ENCODE measurements at regions not wholly inside any gene's neighbourhood (a gene's known extent, or its start where the extent isn't known, plus 50 kb on each side); places are given as distances from the start of the nearest gene placed in this dataset.

DNA sequence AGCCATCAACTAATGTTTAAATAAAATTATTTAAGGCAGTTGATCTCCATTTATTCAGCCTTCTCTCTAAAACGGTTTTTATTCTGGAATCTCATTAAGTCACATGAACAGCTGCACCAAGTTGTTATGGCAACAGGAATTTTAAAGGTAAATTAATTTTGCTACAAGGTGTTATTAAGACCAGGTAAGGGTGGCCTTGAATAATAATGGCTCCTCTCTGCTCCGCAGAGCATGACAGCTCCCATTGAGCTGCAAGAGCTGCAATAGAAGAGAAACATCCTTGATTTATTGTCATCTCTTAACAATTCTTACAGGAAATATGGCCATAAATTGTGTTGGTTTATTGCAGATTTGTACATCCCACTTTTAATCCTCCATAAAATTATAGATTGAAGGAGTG is 165.8 kb downstream of the KLF6 start (continued):
- TF ChIP-seq RARB (CRISPR knock-in tag; IDR thresholded peaks at IDR 0.05) (no peak), BACH2 (CRISPR knock-in tag; IDR thresholded peaks at IDR 0.05; ENCODE audit: borderline replicate concordance) (no peak), OSR1 (CRISPR knock-in tag; IDR thresholded peaks at IDR 0.05) (no peak), TOX (CRISPR knock-in tag; IDR thresholded peaks at IDR 0.05; ENCODE audit: borderline replicate concordance) (no peak)
- TF ChIP-seq, protein P1, sequence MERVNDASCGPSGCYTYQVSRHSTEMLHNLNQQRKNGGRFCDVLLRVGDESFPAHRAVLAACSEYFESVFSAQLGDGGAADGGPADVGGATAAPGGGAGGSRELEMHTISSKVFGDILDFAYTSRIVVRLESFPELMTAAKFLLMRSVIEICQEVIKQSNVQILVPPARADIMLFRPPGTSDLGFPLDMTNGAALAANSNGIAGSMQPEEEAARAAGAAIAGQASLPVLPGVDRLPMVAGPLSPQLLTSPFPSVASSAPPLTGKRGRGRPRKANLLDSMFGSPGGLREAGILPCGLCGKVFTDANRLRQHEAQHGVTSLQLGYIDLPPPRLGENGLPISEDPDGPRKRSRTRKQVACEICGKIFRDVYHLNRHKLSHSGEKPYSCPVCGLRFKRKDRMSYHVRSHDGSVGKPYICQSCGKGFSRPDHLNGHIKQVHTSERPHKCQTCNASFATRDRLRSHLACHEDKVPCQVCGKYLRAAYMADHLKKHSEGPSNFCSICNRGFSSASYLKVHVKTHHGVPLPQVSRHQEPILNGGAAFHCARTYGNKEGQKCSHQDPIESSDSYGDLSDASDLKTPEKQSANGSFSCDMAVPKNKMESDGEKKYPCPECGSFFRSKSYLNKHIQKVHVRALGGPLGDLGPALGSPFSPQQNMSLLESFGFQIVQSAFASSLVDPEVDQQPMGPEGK (CRISPR knock-in tag; IDR thresholded peaks at IDR 0.05; ENCODE audit: borderline replicate concordance) = no peak
- TF ChIP-seq, protein P2, sequence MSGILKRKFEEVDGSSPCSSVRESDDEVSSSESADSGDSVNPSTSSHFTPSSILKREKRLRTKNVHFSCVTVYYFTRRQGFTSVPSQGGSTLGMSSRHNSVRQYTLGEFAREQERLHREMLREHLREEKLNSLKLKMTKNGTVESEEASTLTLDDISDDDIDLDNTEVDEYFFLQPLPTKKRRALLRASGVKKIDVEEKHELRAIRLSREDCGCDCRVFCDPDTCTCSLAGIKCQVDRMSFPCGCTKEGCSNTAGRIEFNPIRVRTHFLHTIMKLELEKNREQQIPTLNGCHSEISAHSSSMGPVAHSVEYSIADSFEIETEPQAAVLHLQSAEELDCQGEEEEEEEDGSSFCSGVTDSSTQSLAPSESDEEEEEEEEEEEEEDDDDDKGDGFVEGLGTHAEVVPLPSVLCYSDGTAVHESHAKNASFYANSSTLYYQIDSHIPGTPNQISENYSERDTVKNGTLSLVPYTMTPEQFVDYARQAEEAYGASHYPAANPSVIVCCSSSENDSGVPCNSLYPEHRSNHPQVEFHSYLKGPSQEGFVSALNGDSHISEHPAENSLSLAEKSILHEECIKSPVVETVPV (CRISPR knock-in tag; IDR thresholded peaks at IDR 0.05) = no peak

DNA sequence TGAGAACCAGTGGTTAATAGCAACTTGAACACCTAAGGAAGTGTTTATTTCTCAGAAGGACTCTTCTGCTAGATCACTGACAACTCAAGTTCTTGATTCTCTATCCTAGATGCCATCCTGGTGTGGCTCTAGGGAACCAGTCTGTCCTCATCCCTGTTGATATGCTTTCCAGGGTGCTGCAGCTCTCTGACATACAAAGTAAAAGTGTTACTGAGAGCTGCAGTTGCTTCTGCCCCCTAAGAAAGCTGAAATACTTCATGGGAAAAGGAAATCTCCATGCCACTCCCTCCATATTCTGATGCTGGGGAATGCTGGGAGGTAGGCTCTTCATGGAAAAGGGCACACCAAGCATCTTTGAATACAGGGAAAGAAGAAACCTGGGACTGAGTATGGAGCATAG is 168.1 kb downstream of the KLF6 start:
- ATAC-seq = no peak
- TF ChIP-seq ZC3H10 (CRISPR knock-in tag; IDR thresholded peaks at IDR 0.05) (no peak), GLIS3 (CRISPR knock-in tag; IDR thresholded peaks at IDR 0.05) (no peak), ZFP30 (CRISPR knock-in tag; IDR thresholded peaks at IDR 0.05) (no peak), ESRRG (CRISPR knock-in tag; IDR thresholded peaks at IDR 0.05) (no peak), ZNF8 (CRISPR knock-in tag; IDR thresholded peaks at IDR 0.05) (no peak), PPARA (CRISPR knock-in tag; IDR thresholded peaks at IDR 0.05; ENCODE audit: borderline replicate concordance) (no peak)
- TF ChIP-seq, protein P3, sequence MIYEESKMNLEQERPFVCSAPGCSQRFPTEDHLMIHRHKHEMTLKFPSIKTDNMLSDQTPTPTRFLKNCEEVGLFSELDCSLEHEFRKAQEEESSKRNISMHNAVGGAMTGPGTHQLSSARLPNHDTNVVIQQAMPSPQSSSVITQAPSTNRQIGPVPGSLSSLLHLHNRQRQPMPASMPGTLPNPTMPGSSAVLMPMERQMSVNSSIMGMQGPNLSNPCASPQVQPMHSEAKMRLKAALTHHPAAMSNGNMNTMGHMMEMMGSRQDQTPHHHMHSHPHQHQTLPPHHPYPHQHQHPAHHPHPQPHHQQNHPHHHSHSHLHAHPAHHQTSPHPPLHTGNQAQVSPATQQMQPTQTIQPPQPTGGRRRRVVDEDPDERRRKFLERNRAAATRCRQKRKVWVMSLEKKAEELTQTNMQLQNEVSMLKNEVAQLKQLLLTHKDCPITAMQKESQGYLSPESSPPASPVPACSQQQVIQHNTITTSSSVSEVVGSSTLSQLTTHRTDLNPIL (CRISPR knock-in tag; IDR thresholded peaks at IDR 0.05; ENCODE audit: low read depth) = no peak
- TF ChIP-seq, protein P4, sequence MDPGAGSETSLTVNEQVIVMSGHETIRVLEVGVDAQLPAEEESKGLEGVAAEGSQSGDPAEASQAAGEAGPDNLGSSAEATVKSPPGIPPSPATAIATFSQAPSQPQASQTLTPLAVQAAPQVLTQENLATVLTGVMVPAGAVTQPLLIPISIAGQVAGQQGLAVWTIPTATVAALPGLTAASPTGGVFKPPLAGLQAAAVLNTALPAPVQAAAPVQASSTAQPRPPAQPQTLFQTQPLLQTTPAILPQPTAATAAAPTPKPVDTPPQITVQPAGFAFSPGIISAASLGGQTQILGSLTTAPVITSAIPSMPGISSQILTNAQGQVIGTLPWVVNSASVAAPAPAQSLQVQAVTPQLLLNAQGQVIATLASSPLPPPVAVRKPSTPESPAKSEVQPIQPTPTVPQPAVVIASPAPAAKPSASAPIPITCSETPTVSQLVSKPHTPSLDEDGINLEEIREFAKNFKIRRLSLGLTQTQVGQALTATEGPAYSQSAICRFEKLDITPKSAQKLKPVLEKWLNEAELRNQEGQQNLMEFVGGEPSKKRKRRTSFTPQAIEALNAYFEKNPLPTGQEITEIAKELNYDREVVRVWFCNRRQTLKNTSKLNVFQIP (CRISPR knock-in tag; IDR thresholded peaks at IDR 0.05; ENCODE audit: borderline replicate concordance, low read depth) = no peak
- TF ChIP-seq, protein P5, sequence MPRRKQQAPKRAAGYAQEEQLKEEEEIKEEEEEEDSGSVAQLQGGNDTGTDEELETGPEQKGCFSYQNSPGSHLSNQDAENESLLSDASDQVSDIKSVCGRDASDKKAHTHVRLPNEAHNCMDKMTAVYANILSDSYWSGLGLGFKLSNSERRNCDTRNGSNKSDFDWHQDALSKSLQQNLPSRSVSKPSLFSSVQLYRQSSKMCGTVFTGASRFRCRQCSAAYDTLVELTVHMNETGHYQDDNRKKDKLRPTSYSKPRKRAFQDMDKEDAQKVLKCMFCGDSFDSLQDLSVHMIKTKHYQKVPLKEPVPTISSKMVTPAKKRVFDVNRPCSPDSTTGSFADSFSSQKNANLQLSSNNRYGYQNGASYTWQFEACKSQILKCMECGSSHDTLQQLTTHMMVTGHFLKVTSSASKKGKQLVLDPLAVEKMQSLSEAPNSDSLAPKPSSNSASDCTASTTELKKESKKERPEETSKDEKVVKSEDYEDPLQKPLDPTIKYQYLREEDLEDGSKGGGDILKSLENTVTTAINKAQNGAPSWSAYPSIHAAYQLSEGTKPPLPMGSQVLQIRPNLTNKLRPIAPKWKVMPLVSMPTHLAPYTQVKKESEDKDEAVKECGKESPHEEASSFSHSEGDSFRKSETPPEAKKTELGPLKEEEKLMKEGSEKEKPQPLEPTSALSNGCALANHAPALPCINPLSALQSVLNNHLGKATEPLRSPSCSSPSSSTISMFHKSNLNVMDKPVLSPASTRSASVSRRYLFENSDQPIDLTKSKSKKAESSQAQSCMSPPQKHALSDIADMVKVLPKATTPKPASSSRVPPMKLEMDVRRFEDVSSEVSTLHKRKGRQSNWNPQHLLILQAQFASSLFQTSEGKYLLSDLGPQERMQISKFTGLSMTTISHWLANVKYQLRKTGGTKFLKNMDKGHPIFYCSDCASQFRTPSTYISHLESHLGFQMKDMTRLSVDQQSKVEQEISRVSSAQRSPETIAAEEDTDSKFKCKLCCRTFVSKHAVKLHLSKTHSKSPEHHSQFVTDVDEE (CRISPR knock-in tag; IDR thresholded peaks at IDR 0.05) = no peak
- TF ChIP-seq, protein P1 (CRISPR knock-in tag; IDR thresholded peaks at IDR 0.05; ENCODE audit: borderline replicate concordance) = no peak

DNA sequence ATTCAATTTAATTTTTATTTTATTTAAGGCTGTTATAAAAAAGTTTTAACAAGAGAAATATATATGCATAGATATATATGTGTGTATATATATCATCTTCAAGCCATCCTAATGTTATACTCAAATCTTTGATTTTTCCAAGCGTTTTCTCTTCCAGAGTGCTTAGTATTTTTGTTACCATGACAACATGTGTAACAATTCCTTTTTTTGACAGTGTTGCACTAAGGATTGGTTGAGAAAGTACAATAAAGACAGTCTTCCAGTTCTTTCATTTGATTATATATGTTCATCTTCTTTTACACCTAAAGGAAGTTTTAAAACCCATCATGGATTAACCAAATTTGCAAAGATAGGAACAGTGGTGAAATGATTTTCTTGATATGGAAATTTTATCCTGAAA is 171.7 kb downstream of the KLF6 start:
- no peak for ATAC-seq
- TF ChIP-seq, protein P2 (CRISPR knock-in tag; IDR thresholded peaks at IDR 0.05) = no peak
- TF ChIP-seq ZNF8 (CRISPR knock-in tag; IDR thresholded peaks at IDR 0.05) (no peak), ZFP30 (CRISPR knock-in tag; IDR thresholded peaks at IDR 0.05) (no peak), ZNF565 (CRISPR knock-in tag; conservative IDR thresholded peaks at IDR 0.05; ENCODE audit: low read depth) (no peak), TCF4 (CRISPR knock-in tag; IDR thresholded peaks at IDR 0.05; ENCODE audit: borderline replicate concordance) (no peak), OSR1 (CRISPR knock-in tag; IDR thresholded peaks at IDR 0.05) (no peak), RARB (CRISPR knock-in tag; IDR thresholded peaks at IDR 0.05) (no peak), GLIS3 (CRISPR knock-in tag; IDR thresholded peaks at IDR 0.05) (no peak), PPARA (CRISPR knock-in tag; IDR thresholded peaks at IDR 0.05; ENCODE audit: borderline replicate concordance) (no peak)
- TF ChIP-seq, protein P3 (CRISPR knock-in tag; IDR thresholded peaks at IDR 0.05; ENCODE audit: low read depth) = no peak
- TF ChIP-seq, protein P1 (CRISPR knock-in tag; IDR thresholded peaks at IDR 0.05; ENCODE audit: borderline replicate concordance) = no peak
- TF ChIP-seq, protein P4 (CRISPR knock-in tag; IDR thresholded peaks at IDR 0.05; ENCODE audit: borderline replicate concordance, low read depth) = no peak
